HG02642 (cell line): ENCODE measurements at regions not wholly inside any gene's neighbourhood (a gene's known extent, or its start where the extent isn't known, plus 50 kb on each side); places are given as distances from the start of the nearest gene placed in this dataset.

Experiments used
- ATAC-seq: cut with Tn5 transposase; IDR thresholded peaks from one replicate; pipeline ENCODE4 v1.9.1; 2021; ENCODE audit warnings: mild to moderate bottlenecking; ENCODE audit not compliant: unreplicated experiment, poor library complexity

DNA sequence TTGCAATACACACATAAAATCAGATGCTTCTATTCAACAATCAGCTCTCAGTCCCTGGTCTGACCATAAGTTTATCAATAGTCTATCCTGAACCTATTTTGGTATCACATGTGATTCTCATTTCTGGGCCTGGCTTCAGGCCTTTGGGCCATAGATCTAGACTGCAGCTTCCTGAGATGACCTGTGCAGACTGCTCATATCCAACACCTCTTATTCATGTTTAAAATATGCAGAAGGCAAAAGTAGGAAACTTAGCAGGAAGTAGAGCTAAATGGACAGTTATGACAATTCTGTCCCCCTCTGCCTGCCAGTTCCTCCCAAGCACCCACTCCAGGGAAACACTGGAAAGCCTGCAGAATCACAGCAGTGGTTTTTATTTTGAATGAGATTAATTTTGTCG is 53.3 kb downstream of the C7orf25 start:
- no peak for ATAC-seq

DNA sequence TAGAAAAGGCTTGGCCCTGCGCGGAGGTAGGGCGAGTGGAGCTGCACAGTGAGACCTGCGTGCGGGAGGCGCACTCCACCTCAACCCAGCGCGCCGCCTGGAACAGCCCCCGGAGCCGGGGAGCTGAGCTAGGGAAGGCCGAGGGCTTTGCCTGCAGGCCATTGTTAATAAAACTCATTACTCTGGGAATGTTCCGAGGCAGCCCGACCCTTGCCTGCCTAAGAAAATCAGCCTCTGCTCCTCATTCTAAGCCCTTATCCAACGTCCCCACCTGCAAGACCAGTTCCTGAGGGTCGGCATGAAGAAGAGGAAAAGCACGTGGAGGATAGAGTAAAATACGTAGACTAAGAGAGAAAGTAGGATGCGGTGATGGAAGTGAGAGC is 55.3 kb downstream of the C7orf25 start:
- ATAC-seq: no peak

DNA sequence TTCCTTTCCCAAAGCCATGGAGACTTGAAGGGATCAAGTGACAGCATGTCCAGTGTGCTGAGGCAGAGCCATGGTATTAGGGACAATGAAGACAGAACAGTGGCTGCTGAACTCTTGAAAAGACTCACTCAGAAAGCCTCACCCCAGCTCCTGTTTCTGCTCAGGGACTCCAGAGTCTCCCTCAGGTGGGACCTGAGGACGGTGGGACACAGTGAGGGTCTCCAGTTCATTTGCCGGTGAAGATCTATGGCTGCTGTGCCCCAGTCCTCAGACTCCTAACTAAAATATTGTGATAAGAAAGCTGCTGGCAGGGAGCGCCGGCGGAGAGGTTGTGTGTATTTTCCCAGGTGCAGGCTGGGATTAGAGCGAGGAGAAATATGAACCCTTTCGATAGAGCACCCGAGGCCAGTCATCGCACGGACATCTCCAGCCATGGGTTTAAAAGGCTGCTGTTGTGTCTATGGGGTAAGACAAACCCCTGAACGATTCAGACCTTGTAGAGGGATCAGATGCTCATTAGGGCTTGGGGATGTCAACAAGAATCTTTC is 57.2 kb downstream of the C7orf25 start:
- ATAC-seq: no peak

DNA sequence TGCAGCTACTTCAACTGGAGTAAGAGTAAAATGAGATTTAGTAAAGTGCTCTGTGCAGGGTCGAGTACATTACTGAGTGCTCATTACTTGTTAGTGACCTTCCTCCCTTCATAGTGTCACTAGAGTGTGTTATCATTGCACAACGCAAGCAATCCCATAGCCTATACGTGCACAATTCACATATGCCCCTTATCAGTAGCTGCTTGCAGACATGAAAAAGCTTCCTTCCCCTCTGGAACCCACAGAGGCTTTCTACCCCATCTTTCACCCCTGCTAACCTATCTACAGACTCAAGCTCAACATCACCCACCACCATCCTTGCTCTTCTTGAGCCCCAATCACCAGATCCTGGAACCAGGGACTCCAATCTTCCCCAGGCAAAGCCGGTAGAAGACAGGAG is 59.3 kb downstream of the C7orf25 start:
- ATAC-seq: no peak

DNA sequence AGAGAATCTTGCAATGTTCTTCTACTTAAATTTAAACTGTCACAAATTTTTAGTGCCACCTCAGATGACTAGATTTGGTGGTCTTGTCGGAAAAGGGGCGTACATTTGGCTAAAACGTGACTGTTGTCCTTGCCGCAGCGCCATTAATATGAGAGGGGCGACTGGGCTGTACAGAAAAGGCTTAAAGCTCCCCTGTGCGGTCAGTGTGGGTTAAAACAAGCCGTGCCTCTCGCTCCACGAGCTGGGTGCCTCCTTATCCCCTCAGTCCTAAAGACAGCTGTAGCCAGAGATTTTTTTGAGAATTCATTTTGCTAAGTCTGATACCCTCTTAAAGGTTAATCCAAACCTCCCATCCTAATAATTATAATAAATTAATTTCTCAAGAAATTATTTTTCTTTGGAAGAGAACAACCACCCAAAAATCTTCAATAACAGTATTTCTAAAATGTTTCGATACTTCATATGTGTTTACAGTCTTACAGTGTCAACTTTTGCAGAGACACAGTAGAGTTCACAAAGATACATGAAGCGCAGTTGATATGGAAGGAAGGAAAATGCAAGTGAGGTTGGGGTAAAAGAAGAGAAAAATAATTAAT is 68.6 kb downstream of the C7orf25 start:
- ATAC-seq: peak; percentile 51

DNA sequence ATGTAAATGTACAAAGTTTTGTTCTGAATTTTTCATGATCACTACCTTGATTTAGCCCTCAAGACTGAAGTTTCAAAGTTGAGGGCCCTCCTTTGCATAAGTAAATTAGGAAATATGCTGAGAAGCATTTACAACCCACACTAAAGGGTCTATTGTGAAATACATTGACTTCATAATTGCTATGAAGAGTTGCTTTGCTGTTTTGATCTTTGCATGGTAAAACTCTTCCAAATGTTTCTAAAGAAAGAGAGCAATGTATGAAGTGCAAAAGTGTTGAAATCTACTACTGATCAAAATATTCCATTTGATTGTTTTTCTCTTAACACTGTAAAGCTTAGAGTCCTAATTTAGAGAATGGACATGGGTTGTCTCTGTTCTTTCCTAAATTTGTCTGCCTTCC is 77.2 kb downstream of the C7orf25 start:
- ATAC-seq: no peak

DNA sequence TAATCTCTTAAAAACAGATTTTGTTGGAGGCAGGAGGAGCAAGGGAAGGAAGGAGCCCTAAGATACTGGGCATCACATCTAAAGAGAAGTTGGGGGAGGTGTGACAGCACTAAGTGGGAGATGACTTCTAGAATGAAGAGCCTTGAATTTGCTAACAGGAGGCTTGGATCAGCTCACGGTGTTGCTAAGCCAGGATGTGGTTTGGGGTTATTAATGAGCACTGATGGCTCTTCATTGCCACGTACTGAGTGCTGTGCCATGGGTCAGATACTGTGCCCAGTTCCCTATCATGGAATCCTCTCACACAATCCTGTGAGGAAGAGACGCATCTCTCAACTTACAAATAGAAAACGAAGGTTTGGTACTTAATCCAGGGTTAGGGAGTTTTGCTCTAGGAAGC is 78.5 kb downstream of the C7orf25 start:
- no peak for ATAC-seq

DNA sequence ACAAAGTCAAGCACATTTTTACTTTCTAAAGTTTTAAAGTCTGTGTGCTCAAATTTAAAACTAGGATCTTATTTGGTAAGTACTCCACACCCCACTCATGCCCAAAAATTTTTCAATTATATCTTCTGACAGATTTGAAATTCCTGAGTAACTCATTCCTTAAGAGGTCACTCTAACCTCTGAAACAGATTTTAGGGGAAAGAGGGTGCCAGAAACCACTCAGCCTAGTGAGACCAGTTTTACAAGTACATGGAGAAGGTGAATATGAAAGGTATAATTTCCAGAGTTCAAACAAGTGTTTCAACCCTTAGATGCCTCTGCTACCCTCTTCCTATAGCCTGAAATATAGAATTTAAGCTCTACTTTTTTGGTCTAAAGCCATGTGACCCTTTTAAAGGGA is 79.2 kb downstream of the C7orf25 start:
- ATAC-seq: no peak

DNA sequence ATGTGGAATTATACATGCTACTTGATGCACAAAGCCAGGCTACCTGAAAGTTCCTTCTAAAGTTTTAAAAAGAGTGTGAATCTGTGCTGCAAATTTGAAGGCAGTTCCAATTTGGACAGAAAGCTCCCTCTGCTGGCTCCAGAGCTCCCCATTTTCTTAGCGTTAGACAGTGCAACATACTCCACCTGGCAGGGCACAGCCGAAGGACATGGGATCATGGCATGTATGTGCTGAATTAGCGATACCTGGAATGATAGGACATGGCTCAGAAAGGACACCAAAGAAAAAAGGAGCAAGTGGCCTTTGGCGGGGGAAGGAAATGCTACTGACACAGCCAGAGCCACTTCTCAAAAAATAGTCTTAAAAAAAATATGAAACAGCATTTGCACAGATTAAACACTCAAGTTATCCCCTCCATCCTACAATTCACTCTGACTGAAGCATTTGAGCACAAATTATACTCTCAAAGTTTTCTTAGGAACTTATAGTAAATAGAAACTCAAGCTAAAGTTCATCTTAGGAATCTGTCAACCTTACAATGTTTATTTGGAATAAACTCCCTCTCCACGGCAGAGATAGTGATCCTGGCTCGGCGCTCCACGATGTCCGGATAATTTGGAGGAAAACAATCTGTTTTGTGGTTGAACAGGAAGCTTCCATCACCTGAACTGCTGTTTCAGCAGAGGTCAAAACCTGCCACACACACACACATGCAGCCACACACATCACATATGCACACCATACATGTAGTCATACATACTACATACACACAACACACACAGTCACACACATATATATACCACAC is 80.0 kb downstream of the C7orf25 start:
- no peak for ATAC-seq

DNA sequence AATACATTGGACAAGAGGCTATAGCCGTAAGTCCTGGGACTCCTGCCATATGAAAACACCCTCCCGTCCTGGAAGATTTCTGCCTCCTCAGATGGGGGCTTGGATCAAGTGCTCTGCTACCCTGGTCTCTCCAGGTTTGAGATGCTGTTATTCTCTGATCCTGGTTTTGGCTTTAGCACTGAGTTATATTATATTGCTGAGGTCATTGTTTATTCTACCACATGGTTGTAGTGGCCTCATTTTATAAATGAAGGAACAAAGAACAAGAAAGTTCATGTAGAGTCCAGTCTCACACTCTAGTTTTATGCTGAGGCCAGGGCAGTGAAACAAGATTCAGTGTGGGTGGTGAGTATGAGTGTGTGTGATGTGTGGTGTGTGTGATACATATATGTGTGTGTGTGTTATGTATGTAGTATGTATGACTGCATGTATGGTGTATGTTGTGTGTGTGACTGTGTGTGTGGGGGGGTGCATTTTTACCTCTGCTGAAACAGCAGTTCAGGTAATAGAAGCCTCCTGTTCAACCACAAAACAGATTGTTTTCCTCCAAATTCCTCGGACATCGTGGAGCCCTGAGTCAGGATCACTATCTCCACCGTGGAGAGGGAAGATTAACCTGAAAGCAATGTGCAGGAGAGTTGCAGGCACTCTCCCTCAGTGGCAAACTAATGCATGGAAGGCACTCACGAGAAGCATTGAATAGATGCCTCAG is 80.7 kb downstream of the C7orf25 start:
- ATAC-seq: no peak

DNA sequence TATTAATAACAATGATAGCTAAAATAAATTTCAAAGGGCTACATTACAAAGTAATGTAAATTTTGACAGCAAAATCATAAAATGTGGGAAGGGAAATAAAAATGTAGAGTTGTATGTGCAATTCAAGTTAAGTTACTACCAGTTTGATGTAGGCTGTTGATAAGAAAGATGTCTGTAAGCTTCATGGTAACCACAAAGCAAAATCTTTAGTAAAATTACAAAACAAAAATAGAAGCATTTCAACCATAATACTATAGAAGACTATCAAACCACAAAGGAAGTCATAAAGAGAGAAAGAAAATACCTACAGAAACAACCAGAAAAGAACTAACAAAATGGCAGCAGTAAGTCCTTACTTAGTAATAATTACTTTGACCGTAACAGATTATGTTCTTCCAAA is 99.1 kb downstream of the C7orf25 start:
- ATAC-seq: no peak

DNA sequence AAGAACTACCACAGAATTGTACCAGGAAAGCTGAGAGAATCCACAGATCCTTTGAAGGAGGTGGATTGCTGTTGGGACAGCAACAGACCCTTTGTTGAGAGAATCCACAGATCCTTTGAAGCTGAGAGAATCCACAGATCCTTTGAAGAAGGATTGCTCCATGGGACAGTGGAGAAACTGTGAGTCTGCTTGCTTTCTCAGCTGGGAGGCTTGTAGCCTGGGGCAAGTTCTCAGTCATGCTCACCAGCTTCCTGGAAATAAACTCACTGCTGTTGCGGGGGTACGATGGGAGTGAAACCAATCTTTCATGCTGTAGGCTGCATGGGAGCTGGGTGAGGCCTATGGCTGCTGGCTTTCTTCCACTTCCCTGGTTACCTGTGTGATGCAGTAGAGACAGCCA is 106.3 kb downstream of the C7orf25 start:
- no peak for ATAC-seq

DNA sequence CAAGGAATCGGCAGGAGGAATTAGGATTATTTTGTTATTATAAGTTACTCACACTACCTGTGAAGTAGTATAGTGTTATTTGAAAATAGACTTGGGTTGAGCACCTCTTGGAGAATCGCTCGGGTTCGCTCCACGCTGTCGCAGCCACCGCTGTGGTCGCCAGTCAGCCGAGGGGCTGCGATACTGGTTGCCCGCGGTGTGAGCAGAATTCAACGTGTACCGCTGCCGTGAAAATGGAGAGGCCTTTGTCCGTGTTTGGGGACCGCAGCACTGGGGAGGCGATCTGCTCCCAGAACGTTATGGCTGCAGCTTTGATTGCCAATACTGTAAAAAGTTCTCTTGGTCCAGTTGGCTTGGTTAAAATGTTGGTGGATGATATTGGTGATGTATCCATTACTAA is 117.2 kb downstream of the C7orf25 start:
- no peak for ATAC-seq

DNA sequence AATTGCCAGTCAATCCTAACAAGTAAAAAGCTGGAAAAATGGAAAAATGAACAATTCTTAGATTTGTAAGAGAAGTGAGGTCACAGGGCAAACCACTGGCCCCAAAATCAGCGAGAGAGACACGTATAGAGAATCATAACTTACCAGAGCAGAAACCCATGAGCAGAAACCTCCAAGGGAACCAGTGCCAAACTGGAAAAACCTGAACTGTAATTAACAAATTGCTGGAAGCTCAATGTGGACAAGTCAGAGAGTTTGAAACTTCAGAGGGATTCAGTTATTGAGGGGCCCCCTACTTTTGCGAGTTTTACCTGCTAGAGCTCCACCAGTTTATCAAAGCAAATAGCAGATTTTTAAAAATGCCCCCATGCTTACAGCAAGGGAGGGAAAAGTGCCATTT is 119.0 kb downstream of the C7orf25 start:
- no peak for ATAC-seq

DNA sequence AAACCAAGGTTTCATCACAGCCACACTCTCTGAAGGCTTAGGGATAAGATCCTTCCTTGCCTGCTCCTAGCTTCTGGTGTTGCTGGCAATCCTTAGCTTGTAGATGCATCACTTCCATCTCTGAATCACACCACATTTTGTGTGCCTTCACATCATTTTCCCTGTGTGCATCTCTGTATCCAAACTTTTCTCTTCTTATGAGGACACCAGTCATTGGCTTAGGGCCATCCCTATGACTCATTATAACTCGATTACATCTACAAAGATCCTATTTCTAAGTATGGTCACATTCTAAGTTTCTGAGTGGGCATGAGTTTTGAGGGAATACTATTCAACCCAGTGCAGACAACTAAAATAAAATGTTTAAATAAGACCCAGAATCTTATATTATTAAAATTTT is 121.7 kb downstream of the C7orf25 start:
- no peak for ATAC-seq

DNA sequence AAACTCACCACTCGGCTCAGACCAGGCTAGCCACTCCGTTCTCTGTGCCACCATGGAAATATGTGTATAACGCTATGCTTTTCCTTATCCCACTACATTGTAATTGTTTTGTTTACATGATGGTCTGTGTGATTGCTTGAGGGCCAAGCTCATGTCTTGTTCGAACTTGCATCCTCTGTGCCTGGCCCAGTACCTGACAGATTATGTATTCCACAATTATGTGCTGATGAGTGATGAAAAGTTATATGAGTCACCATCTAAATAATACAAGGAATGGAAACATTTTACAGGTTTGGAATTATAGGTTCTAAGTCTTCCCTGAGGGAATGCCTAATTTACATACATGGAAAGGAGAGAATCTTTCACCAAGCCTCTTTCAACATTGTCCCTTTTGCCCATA is 137.4 kb downstream of the C7orf25 start:
- ATAC-seq: no peak

DNA sequence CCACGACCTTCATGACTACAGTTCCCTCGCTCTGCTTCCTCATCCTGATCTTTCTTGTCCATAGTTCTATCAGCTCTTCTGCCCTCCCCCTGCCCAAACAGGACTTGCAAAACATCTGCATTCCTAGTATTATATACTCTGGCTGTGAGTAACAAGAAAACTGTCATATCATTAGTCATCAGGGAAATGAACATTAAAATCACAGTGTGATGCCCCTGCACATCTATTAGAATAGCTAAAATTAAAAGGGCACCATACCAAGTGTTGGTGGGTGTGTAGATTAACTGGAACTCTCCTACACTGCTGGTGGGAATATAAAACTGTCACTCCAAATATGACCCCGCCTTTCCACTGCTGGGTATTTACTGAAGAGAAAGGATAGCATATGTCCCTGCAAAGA is 141.8 kb downstream of the C7orf25 start:
- no peak for ATAC-seq

DNA sequence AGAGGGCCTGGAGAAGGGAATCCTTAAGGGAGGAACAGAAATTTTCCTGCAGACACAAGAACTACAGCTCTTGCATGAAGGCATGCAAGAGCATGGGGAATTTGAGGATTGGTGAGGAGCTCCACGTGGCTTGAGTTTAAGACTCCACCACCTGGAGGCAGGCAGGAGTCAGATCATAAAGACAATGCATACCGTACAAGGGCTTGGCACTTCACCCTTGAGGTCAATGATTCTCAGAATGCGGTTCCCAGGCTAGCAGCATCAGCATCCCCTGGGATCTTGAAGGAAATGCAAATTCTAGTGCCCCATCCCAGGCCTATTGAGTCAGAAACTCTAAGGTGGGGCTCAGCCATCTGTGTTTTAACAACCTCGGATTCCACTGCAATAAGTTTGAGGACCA is 143.8 kb downstream of the C7orf25 start:
- ATAC-seq: no peak

DNA sequence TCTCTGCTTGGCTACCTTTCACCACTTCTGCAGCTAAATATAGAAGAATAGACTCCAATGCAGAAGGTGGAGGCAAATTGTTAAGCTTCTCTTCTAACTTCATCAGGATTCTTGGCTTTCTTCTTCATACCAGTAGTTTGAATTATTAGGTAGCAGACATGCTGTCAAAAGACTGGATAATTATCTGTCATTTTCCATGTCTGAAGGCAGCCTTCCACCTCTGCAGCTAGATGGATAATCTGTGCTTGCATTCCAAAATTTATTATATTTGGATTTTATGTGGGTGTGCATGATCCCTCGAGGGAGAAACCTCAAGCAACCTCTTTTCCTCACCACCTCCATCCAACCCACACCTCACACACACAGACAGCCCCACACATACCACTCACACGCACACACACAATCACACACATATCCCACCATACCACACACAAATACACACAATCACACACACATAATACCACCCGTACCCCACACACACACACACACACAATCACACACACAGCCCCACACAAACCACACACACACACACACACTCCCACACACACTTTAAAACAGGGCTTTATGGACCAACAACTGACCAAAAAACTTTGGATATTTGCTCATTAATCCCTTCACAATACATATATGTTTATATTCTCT is 145.0 kb downstream of the C7orf25 start:
- ATAC-seq: no peak

DNA sequence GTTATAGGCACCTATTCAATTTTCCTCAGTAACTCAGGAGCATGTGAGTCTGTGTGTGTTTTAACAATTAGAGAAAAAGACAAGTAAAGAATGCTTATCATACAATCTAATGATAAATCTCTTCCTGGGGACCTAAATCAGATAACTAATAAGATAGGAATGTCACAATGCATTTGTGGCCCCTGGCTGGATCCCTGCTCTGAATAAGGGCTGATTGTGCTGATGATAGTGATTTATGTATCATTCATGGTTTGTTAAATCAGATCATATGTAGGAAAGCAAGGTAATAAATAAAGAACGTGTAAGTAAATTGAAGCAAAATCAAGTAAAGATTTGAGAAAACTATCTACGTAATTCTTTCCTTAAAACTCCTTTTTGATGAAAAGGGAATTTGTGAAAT is 145.9 kb downstream of the C7orf25 start:
- ATAC-seq: no peak

DNA sequence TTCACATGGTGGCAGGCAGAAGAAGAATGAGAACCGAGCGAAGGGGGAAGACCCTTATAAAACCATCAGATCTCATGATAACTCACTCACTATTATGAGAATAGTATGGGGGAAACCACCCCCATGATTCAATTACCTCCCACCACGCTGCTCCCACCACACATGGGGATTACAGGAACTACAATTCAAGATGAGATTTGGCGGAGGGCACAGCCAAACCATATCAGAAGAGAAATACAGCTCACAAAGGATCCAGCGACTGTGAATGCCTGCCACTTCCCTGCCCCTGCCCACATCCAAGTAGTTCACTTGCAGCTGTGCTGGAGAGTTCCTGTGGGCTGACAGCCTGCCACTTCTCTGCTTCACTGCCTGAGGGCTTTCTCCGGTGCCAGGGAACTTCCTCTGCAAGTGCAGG is 148.7 kb downstream of the C7orf25 start:
- ATAC-seq: no peak
